ENCODE measurements at regions not wholly inside any gene's neighbourhood (a gene's known extent, or its start where the extent isn't known, plus 50 kb on each side); places are given as distances from the start of the nearest gene placed in this dataset.

GRCh38 chr16:73945631-73946030 lies 351.0 kb upstream of the PSMD7 start:
- TF ChIP-seq CTCF (conservative IDR thresholded peaks at IDR 0.05 in 1 of 2, IDR thresholded peaks at IDR 0.05 in 1 of 2; ENCODE audit: low read depth in 1 of 2, low read length in 2 of 2) = no peak
- TF ChIP-seq EZH2 (IDR thresholded peaks at IDR 0.05; ENCODE audit: low read length, missing control alignments) = no peak

All from fibroblast of lung (primary cell).